Liver (tissue), 3 donors: ENCODE measurements at regions not wholly inside any gene's neighbourhood (a gene's known extent, or its start where the extent isn't known, plus 50 kb on each side); places are given as distances from the start of the nearest gene placed in this dataset.

Source experiments
- NR2F2 ChIP-seq: IDR thresholded peaks from 2 replicates; pipeline ENCODE4 v1.6.1; 2016; ENCODE audit warnings: antibody characterized with exemption
- RXRA ChIP-seq, 2 donors: IDR thresholded peaks; 2 replicates each; pipeline ENCODE4 v1.6.1; 2017 to 2018; ENCODE audit warnings: antibody characterized with exemption in 2 of 2, mild to moderate bottlenecking in 1 of 2
- TF ChIP-seq, protein P1 (sequence below): fragments of 150-350 bp; IDR thresholded peaks from 2 replicates; pipeline ENCODE4 v1.5.1; 2017; ENCODE audit warnings: improper control_type of control experiment, low read depth, low read length; ENCODE audit not compliant: missing input control
- donor health status: healthy.
- donor health status: healthy.

DNA sequence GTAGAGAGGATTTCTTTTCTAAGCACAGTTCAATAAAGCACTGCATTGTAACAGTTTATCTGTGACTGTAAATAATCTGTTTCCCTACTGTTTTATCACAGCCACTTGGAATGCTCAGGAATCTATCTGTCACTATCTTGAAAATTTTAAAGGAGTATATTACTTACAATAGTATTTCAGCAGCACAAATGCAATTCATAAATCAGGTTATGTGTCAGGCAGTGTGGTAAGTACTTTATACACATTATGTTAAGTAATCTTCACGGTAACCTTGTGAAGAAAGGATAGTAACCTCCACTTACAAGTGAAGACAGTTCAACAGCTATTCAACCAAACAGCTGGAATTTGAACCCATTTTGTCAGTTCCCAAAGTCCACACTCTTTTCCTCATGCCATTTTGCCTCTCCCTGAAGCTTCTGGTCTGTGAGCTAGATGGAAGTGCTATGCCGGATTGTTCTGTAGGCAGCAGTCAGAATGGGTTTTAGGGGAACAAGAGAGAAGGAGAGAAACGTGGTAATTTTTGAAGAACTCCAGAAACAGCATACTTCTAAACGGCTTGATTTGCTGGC lies 125.0 kb downstream of the KLF12 start:
- TF ChIP-seq, protein P1, sequence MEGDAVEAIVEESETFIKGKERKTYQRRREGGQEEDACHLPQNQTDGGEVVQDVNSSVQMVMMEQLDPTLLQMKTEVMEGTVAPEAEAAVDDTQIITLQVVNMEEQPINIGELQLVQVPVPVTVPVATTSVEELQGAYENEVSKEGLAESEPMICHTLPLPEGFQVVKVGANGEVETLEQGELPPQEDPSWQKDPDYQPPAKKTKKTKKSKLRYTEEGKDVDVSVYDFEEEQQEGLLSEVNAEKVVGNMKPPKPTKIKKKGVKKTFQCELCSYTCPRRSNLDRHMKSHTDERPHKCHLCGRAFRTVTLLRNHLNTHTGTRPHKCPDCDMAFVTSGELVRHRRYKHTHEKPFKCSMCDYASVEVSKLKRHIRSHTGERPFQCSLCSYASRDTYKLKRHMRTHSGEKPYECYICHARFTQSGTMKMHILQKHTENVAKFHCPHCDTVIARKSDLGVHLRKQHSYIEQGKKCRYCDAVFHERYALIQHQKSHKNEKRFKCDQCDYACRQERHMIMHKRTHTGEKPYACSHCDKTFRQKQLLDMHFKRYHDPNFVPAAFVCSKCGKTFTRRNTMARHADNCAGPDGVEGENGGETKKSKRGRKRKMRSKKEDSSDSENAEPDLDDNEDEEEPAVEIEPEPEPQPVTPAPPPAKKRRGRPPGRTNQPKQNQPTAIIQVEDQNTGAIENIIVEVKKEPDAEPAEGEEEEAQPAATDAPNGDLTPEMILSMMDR = no peak
- no peak for TF ChIP-seq RXRA (IDR thresholded peaks at IDR 0.05)
- TF ChIP-seq NR2F2 = no peak
